Fibroblast of pulmonary artery (primary cell): ENCODE measurements at regions not wholly inside any gene's neighbourhood (a gene's known extent, or its start where the extent isn't known, plus 50 kb on each side); places are given as distances from the start of the nearest gene placed in this dataset.
"Not testable (repeated sequence)": the region's sequence is repeated elsewhere in the genome, so short reads cannot be mapped to it uniquely, and the experiment has no call there.

ENCODE experiments used
- DNase-seq: peaks from one replicate; pipeline ENCODE4 v3.0.0-alpha.2; 2010; ENCODE audit warnings: low read depth
- H3K4me3 ChIP-seq: replicated peaks from 2 replicates; pipeline ENCODE4 v1.5.1; 2011; ENCODE audit warnings: low read depth, mild to moderate bottlenecking, control low read depth, low read length, moderate library complexity
- TF ChIP-seq, protein P1 (sequence below): IDR thresholded peaks from 2 replicates; pipeline ENCODE4 v1.5.1; 2011; ENCODE audit warnings: mild to moderate bottlenecking, control low read depth, low read length, inconsistent platforms; ENCODE audit errors: missing control alignments

DNA sequence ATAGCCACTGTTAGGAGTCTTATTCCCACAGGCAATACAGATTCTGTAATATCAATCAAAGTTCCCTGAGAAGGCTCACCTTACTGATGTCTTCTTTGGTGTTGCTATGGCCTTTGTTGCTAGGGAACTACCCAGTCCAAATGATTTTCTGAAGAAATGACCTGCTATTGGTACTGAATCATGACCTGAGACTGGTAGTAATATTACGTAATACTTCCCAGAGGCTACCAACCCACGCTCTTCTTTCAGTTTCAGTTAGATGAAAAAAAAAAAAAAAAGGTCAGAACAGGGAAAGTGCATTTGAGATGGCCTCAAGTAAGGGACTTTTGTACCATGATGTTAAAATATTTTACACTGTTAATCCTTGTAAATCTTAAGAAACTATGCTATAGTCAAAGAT is 1092.5 kb upstream of the EPHA6 start:
- no peak overlapping the region for H3K4me3 ChIP-seq
- DNase-seq: no peak
- TF ChIP-seq, protein P1, sequence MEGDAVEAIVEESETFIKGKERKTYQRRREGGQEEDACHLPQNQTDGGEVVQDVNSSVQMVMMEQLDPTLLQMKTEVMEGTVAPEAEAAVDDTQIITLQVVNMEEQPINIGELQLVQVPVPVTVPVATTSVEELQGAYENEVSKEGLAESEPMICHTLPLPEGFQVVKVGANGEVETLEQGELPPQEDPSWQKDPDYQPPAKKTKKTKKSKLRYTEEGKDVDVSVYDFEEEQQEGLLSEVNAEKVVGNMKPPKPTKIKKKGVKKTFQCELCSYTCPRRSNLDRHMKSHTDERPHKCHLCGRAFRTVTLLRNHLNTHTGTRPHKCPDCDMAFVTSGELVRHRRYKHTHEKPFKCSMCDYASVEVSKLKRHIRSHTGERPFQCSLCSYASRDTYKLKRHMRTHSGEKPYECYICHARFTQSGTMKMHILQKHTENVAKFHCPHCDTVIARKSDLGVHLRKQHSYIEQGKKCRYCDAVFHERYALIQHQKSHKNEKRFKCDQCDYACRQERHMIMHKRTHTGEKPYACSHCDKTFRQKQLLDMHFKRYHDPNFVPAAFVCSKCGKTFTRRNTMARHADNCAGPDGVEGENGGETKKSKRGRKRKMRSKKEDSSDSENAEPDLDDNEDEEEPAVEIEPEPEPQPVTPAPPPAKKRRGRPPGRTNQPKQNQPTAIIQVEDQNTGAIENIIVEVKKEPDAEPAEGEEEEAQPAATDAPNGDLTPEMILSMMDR: no peak

DNA sequence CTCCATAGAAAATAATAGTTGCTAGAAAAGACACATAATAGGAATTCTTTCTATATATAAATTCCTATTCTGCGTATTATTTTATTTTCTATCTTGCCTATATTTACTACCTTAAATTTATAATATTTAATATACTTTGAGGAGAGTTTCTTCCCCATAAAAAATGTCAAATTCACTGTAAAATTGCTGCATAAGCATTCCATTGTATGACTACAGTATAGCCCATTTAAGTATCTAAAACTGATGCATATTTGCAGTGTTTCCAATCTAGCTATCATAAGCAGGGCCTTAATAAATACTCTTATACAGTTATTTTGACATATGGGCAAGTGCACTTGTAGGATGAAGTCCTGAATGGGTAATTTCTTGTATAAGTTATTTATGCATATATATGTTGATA is 1088.6 kb upstream of the EPHA6 start:
- DNase-seq: no peak
- no peak overlapping the region for H3K4me3 ChIP-seq
- TF ChIP-seq, protein P1: no peak

DNA sequence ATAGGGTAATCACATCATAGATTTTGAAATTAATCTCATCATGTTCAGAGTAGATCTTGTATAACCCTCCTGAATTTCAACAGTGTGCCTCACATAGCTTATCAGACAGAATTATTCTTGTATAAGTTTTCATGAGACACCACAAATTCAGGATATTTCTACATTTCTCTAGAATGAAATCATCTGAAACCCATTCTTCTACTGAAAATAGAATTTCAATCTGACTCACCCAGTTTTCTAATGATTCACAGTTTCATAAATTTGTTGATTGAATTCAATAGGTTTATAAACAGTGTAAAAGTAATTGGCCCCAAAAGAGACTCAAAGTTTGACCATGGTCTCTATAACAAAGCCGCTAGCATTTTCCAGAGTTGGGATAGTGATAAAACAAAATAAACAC is 1082.6 kb upstream of the EPHA6 start:
- no peak for DNase-seq
- no peak overlapping the region for H3K4me3 ChIP-seq
- TF ChIP-seq, protein P1: no peak

DNA sequence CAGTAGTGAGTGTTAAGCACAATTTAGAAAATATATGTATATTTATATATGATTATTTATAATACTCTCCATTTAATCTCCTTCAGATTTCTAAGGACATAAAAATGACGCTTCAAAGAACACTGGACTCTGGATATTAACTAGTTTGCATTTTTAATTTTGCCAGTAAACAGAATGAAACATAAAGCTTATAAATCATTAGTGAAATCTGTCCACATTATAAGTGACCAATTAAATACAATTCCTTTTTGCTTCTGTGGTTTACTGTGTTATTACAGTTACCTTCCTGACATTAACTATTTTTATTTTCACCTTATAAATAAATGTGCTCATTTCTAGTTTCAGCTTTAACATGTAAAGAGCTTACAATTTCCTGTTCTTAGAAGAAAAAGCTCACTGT is 1081.1 kb upstream of the EPHA6 start:
- TF ChIP-seq, protein P1: no peak
- H3K4me3 ChIP-seq: no peak overlapping the region

DNA sequence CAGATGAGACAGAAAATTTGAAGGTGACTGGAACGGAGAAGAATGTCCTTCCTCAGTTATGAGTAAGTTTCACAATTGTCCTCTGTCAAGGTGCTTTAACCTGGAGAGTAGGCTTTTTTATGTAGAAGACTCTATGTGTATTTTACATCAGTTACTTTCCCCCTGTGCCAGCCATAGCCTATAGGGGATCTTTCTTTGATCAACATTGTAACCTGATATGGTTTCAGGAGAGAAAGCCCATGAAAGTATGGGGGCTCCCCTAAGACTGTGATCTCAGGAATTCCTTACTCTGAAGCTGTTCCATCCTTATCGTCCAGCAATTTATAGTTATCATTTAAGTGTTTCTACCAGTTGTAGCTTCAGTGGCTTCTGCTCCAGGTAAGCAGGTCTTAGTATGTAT is 1076.3 kb upstream of the EPHA6 start:
- H3K4me3 ChIP-seq: no peak overlapping the region
- TF ChIP-seq, protein P1: no peak
- no peak for DNase-seq

More for the DNA sequence above, 1081.1 kb upstream of the EPHA6 start:
- no peak for DNase-seq

DNA sequence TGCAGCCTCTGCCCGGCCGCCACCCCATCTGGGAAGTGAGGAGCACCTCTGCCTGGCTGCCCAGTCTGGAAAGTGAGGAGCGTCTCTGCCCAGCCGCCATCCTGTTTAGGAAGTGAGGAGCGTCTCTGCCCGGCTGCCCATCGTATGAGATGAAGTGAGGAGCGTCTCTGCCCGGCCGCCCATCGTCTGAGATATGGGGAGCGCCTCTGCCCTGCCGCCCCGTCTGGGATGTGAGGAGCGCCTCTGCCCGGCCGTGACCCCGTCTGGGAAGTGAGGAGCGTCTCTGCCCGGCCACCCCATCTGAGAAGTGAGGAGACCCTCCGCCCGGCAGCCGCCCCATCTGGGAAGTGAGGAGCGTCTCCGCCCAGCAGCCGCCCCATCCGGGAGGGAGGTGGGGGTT is 1069.5 kb upstream of the EPHA6 start:
- H3K4me3 ChIP-seq, DNase-seq: not testable (repeated sequence)

DNA sequence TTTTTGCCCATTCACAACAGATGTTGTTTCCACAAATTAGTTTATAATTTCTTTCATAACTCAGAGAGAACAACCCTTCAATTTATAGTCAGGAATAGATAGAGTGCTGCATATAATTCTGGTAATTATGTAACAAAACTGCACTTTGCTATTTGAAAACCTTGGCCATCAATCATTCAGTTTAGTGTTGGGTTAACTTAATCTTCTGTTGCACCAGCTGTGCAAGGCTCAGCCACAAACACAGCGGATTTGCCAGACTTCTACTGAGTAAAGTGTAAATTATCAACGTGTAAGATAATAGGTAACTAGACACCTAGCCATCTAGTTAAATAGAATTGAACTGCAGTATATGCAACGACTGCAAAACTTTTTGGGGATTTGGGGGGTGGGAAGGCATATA is 1064.3 kb upstream of the EPHA6 start:
- H3K4me3 ChIP-seq: no peak overlapping the region
- TF ChIP-seq, protein P1: no peak
- DNase-seq: no peak

DNA sequence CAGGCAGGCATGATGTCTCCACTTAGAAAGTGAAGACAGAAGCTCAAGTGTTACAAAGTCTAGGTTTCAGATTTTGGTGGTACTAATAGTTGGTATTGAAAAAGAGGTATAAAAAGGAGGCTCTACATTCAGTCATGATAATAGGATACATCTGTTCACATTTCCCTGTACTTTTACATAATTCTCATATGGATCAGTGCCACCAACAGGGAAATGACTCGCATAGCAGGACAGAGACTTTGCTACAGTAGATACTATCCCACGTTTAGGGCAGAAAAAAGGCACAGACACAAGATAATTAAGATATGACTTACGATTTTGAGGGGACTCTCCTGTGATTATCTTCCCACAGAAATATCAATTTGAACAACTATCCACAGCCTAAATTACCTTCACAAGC is 1062.9 kb upstream of the EPHA6 start:
- TF ChIP-seq, protein P1: no peak
- no peak overlapping the region for H3K4me3 ChIP-seq
- no peak for DNase-seq
